ENCODE measurements at regions not wholly inside any gene's neighbourhood (a gene's known extent, or its start where the extent isn't known, plus 50 kb on each side); places are given as distances from the start of the nearest gene placed in this dataset.
"Not testable (repeated sequence)": the region's sequence is repeated elsewhere in the genome, so short reads cannot be mapped to it uniquely, and the experiment has no call there.

- DNase-seq, result no peak
- Mint-ChIP-seq H3K27ac (ENCODE audit: unreplicated experiment) (no peak overlapping the region), H3K4me3 (ENCODE audit: unreplicated experiment) (no peak overlapping the region), H3K9me3 (ENCODE audit: unreplicated experiment) (no peaks in the 10 kb centered on the region), H3K27me3 (ENCODE audit: insufficient read depth, unreplicated experiment) (no peaks in the 10 kb centered on the region), H3K36me3 (ENCODE audit: insufficient read depth, unreplicated experiment) (no peaks in the 10 kb centered on the region), H3K4me1 (ENCODE audit: low read depth, unreplicated experiment) (peaks cover 7% of the 10 kb centered on the region)
- intact Hi-C loops (cut with micrococcal nuclease; ENCODE audit: unreplicated experiment), result no loop called here
- Histone ChIP-seq H3K36me3 (ENCODE audit: control insufficient read depth, insufficient read depth, low read length) (no peaks in the 10 kb centered on the region), H3K27me3 (replicated peaks; ENCODE audit: control insufficient read depth, insufficient read depth, low read length) (no peaks in the 10 kb centered on the region), H3K4me1 (no peaks in the 10 kb centered on the region), H3K4me3 (ENCODE audit: low read depth, low read length) (no peak overlapping the region), H3K9me3 (no peaks in the 10 kb centered on the region)
- ChIA-PET POLR2A (no interaction called here), CTCF (no interaction called here)
- no TSS peak for BruUV-seq (replicated peaks)
- TF ChIP-seq CTCF (IDR thresholded peaks at IDR 0.05; ENCODE audit: insufficient read depth in 1 of 2, low read depth in 1 of 2, low read length in 1 of 2, severe bottlenecking in 1 of 2, unreplicated experiment in 1 of 2), result no peak
Measured at GRCh38 chr10:8315619-8316021, 261.1 kb downstream of the GATA3 start.

GRCh38 chr10:8316284-8316683 is 261.8 kb downstream of the GATA3 start:
- intact Hi-C loops (cut with micrococcal nuclease; ENCODE audit: unreplicated experiment), result no loop called here
- no peaks in the 10 kb centered on the region for H3K27me3 Mint-ChIP-seq (ENCODE audit: insufficient read depth, unreplicated experiment)
- H3K4me3 Mint-ChIP-seq (ENCODE audit: unreplicated experiment), result no peak overlapping the region
- H3K9me3 Mint-ChIP-seq (ENCODE audit: unreplicated experiment), result no peaks in the 10 kb centered on the region
- H3K4me1 Mint-ChIP-seq (ENCODE audit: low read depth, unreplicated experiment), result peaks cover 6% of the 10 kb centered on the region
- ChIA-PET CTCF (no interaction called here), POLR2A (no interaction called here)
- DNase-seq, result no peak
- no peaks in the 10 kb centered on the region for H3K36me3 ChIP-seq (ENCODE audit: control insufficient read depth, insufficient read depth, low read length)
- no peaks in the 10 kb centered on the region for H3K36me3 Mint-ChIP-seq (ENCODE audit: insufficient read depth, unreplicated experiment)
- H3K27me3 ChIP-seq (replicated peaks; ENCODE audit: control insufficient read depth, insufficient read depth, low read length), result no peaks in the 10 kb centered on the region
- no peak overlapping the region for H3K27ac Mint-ChIP-seq (ENCODE audit: unreplicated experiment)
- H3K9me3 ChIP-seq, result no peaks in the 10 kb centered on the region
- no peak for TF ChIP-seq CTCF (IDR thresholded peaks at IDR 0.05; ENCODE audit: insufficient read depth in 1 of 2, low read depth in 1 of 2, low read length in 1 of 2, severe bottlenecking in 1 of 2, unreplicated experiment in 1 of 2)
- no peaks in the 10 kb centered on the region for H3K4me1 ChIP-seq
- H3K4me3 ChIP-seq (ENCODE audit: low read depth, low read length), result no peak overlapping the region
- BruUV-seq (replicated peaks), result no TSS peak

DNA sequence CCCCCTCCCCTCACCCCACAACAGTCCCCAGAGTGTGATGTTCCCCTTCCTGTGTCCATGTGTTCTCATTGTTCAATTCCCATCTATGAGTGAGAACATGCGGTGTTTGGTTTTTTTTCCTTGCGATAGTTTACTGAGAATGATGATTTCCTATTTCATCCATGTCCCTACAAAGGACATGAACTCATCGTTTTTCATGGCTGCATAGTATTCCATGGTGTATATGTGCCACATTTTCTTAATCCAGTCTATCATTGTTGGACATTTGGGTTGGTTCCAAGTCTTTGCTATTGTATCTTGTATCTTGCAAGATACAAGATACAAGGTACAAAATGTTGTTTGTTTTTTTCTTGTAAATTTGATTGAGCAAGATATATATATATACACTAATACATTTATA is 263.9 kb downstream of the GATA3 start:
- H3K4me1 Mint-ChIP-seq (ENCODE audit: low read depth, unreplicated experiment); H3K4me3 Mint-ChIP-seq (ENCODE audit: unreplicated experiment); BruUV-seq (replicated peaks); H3K4me1 ChIP-seq; H3K27me3 ChIP-seq (replicated peaks; ENCODE audit: control insufficient read depth, insufficient read depth, low read length); POLR2A ChIA-PET; H3K4me3 ChIP-seq (ENCODE audit: low read depth, low read length); H3K36me3 ChIP-seq (ENCODE audit: control insufficient read depth, insufficient read depth, low read length); H3K9me3 ChIP-seq; H3K27ac Mint-ChIP-seq (ENCODE audit: unreplicated experiment); CTCF ChIA-PET; DNase-seq; H3K27me3 Mint-ChIP-seq (ENCODE audit: insufficient read depth, unreplicated experiment); intact Hi-C loops (cut with micrococcal nuclease; ENCODE audit: unreplicated experiment); H3K9me3 Mint-ChIP-seq (ENCODE audit: unreplicated experiment); H3K36me3 Mint-ChIP-seq (ENCODE audit: insufficient read depth, unreplicated experiment): not testable (repeated sequence)

- TF ChIP-seq CTCF (IDR thresholded peaks at IDR 0.05; ENCODE audit: insufficient read depth in 1 of 2, low read depth in 1 of 2, low read length in 1 of 2, severe bottlenecking in 1 of 2, unreplicated experiment in 1 of 2), result no peak
- intact Hi-C loops (cut with micrococcal nuclease; ENCODE audit: unreplicated experiment), result no loop called here
- H3K36me3 Mint-ChIP-seq (ENCODE audit: insufficient read depth, unreplicated experiment), result no peaks in the 10 kb centered on the region
- Histone ChIP-seq H3K36me3 (ENCODE audit: control insufficient read depth, insufficient read depth, low read length) (no peaks in the 10 kb centered on the region), H3K4me3 (ENCODE audit: low read depth, low read length) (no peak overlapping the region), H3K27me3 (replicated peaks; ENCODE audit: control insufficient read depth, insufficient read depth, low read length) (no peaks in the 10 kb centered on the region), H3K4me1 (no peaks in the 10 kb centered on the region), H3K9me3 (no peaks in the 10 kb centered on the region)
- CTCF ChIA-PET, result no interaction called here
- H3K9me3 Mint-ChIP-seq (ENCODE audit: unreplicated experiment), result no peaks in the 10 kb centered on the region
- no peak for DNase-seq
- H3K4me3 Mint-ChIP-seq (ENCODE audit: unreplicated experiment), result no peak overlapping the region
- no peaks in the 10 kb centered on the region for H3K4me1 Mint-ChIP-seq (ENCODE audit: low read depth, unreplicated experiment)
- POLR2A ChIA-PET, result no interaction called here
- H3K27ac Mint-ChIP-seq (ENCODE audit: unreplicated experiment), result no peak overlapping the region
- BruUV-seq (replicated peaks), result no TSS peak
- H3K27me3 Mint-ChIP-seq (ENCODE audit: insufficient read depth, unreplicated experiment), result no peaks in the 10 kb centered on the region
Measured at GRCh38 chr10:8318956-8319355, 264.5 kb downstream of the GATA3 start.
